Tibial nerve (tissue), 3 donors: ENCODE measurements at regions not wholly inside any gene's neighbourhood (a gene's known extent, or its start where the extent isn't known, plus 50 kb on each side); places are given as distances from the start of the nearest gene placed in this dataset.

ENCODE experiments used
- CTCF ChIP-seq, 5 experiments: fragments of 200-600 bp in 3 of 5; fragments of 450-650 bp in 2 of 5; sonication (generic) in 3 of 5; IDR thresholded peaks; one replicate each; pipeline ENCODE4 v1.5.1; 2016 to 2019; ENCODE audit warnings: antibody characterized with exemption in 5 of 5, mild to moderate bottlenecking in 3 of 5, moderate library complexity in 2 of 5
- POLR2A ChIP-seq, 2 donors: fragments of 450-650 bp; IDR thresholded peaks; one replicate each; pipeline ENCODE4 v1.6.1; 2017; ENCODE audit warnings: antibody characterized with exemption in 2 of 2, mild to moderate bottlenecking in 2 of 2, moderate library complexity in 2 of 2

- TF ChIP-seq POLR2A (IDR thresholded peaks at IDR 0.05) = no peak
- TF ChIP-seq CTCF (IDR thresholded peaks at IDR 0.05) = no peak
These were observed 290.2 kb downstream of the METTL4 start for GRCh38 chr18:2281086-2281485.
